Medulla oblongata (tissue), 1 donor: ENCODE measurements at regions not wholly inside any gene's neighbourhood (a gene's known extent, or its start where the extent isn't known, plus 50 kb on each side); places are given as distances from the start of the nearest gene placed in this dataset.

Source experiments
- DNase-seq: peaks from one replicate; pipeline ENCODE4 v3.0.0-alpha.2; 2015; ENCODE audit errors: extremely low spot score

GRCh38 chr13:111537115-111537728, 216.8 kb downstream of the TEX29 start:
- DNase-seq: no peak

- no peak for DNase-seq
Measured at GRCh38 chr13:111537843-111538499, 217.5 kb downstream of the TEX29 start.

GRCh38 chr13:111539252-111539651, 218.8 kb downstream of the TEX29 start:
- no peak for DNase-seq

- no peak for DNase-seq
Measured at GRCh38 chr13:111539791-111540446, 219.5 kb downstream of the TEX29 start.

- DNase-seq: no peak
Measured at GRCh38 chr13:111540486-111540885, 220.0 kb downstream of the TEX29 start.

GRCh38 chr13:111541345-111541744, 220.9 kb downstream of the TEX29 start:
- no peak for DNase-seq

DNA sequence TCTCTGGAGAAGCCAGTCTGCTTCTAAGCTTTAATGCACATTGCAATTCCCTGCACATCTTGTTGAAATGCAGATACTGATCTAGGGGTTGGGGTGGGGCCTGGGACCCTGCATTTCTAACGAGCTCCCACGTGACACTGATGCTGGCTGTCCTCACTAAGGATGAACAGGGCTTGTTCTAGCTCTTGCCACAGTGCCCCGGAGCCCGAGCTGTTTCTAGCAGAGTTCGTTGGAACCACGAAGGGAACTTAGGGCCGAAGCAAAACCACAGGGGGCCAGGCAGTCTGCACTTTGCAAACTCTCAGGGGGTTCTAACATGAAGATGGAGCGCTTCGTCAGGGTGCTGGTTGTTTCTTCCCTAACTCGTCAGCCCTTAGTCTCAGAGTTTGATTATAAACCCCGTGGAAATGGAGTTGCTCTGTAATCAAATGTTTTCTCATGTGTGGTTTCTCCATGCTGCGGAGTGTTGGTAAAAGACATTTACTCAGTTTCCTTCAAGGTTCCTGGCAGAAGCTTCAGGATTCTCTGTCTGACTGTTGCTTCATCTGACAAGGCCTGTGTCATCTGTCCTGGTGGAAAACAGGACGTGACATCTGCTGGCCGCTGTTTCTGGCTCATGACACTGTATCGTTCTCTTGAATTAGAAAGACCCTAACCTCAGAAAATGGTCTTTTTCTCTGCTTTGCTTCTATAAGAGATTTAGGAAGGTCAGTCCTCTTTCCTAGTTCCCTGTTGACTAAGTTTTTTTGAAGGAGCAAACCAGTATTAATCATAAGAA, 221.5 kb downstream of the TEX29 start:
- no peak for DNase-seq

GRCh38 chr13:111542530-111543341, 222.3 kb downstream of the TEX29 start:
- no peak for DNase-seq

DNA sequence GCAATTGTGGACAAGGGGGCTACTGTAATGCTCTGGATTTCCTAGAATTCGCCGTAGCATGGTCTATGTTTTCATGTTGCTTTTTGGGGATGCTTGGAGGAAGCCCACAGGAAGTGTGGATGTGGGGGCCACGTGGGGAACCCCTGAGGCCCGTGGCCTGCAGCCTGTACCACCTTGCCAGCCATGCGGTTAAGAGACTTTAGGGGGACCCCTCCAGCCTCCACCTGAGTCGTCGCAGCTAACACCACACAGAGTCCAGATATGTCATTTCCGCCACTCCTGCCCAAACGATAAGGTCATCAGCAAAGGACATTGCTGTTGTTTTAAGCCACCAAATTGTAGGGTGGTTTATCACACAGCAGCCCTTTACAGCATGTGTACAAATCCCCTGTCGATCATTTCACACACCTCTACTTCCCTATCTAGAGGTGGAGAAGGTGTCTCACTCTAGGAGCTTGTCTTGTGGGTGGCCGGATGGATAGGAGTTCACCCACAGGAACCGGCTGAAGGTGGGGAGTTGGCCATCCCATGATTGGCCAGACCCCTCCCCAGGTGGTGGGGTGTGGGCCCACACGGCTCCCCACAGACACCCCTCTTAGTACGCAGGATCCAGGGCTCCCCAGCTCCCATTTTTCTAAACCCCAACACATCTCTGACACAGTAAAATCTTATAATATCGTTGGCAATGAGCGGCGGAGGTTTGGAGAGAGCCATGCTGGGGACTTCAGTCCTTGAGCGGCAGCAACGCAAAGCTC, 226.7 kb downstream of the TEX29 start:
- DNase-seq: no peak

DNA sequence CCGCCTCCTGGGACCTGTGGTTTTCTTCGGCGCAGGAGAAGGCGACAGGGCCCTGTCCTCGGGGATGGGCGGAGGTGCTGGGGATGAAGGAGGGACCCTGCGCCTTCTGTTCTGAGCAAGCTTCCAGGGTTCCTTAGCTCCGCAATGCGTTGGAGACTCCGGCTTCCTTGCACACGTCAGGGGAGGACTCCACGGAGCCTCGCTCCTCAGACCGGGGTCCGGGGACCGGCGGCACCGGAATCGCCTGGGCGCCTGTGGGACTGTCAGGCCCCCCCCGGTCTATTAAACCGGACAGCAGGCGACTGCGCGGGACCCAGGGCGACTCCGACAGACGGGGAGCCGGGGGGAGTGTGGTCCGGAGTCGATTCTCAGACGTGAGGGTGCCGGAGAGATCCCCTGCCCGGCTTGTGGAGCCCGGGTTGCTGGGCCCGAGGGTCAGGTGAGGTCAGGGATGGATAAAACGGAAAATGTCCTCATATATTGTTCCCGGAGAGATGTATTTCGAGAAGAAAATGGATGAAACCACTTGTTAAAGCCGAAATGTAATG, 227.4 kb downstream of the TEX29 start:
- DNase-seq: no peak

- DNase-seq: no peak
Measured at GRCh38 chr13:111548301-111548700, 227.9 kb downstream of the TEX29 start.

DNA sequence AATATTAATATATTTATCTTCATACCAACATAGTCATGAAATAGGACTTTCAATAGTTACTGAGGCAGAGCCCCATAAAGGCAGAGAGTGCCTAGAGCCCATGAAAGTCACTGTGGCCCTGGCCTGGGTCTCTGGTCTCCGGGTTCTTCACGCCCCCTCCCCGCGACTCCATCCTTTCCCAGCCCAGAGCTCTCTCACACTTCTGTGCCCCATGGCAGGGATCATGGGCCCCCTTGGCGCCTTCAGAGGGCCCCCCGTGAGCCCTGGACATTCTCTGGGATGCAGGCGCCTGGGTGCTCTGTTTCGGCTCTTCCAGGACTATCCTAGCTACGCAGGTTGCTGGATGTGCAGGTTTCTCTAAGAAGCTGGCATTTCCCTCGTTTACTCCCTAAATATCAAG, 228.4 kb downstream of the TEX29 start:
- no peak for DNase-seq

- DNase-seq: no peak
Measured at GRCh38 chr13:111549464-111549863, 229.0 kb downstream of the TEX29 start.

- DNase-seq: no peak
Measured at GRCh38 chr13:111550062-111550461, 229.6 kb downstream of the TEX29 start.

GRCh38 chr13:111551204-111551820, 230.9 kb downstream of the TEX29 start:
- no peak for DNase-seq

- no peak for DNase-seq
Measured at GRCh38 chr13:111552891-111553655, 232.6 kb downstream of the TEX29 start.

DNA sequence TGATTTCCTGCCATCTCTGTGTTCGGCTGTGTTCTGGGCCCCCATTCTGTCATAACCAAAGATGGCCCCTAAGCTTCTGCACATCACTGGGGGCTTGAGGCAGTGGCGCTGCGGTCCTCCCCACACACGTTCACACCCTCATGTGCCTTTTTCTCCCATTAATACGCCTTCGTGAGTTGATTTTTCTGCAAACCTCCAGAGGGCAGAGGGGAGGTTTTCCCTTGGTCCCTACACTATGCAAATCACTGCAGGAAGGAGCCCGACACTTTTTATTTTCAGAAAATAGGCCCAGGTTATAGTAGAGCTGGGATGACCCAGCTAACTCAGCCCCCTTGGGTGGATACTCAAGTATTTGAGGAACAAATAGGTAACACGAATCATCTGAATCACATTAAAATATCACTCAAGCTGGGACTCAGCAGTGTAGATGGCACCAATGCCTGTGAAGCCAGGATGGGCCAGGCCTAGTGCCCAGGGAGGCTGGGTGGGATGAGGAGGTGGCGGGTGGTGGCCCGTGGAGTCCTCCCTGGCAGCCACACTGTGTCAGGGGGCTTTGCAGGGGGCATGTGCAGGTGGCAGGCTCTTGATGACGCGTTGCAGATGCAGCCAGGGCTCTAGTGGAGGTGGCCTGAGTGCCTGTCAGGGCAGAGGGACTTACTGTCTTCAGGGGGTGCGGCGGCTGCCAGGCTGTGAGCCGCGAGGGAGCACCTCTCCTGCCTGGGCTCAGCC, 234.3 kb downstream of the TEX29 start:
- no peak for DNase-seq

DNA sequence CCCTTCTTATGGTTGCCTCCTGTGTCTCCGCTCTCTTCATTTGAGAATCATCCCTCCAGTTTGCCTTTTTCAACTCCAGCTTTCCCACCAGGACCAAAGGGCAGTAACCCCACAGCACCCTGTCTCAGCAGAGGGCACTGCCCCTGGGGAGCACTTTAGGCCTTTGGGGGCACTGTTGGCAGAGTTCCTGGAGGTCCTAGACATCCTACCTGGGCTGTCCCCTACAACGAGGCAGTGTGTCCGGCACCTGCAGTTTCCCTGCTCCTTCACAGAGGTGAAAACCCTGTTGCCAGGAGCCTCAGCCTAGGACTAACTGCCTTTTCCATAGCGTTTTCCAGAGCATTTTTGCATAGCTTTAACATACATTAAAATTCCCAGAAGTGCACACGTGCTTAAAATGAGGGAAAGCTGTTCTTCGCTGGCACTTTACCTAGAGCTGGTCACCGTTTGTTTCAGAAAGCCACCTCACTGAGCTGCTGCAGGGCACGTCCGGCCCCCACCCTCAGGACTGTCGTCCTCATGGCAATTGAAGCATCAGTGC, 234.9 kb downstream of the TEX29 start:
- no peak for DNase-seq
